ENCODE measurements at regions not wholly inside any gene's neighbourhood (a gene's known extent, or its start where the extent isn't known, plus 50 kb on each side); places are given as distances from the start of the nearest gene placed in this dataset.

DNA sequence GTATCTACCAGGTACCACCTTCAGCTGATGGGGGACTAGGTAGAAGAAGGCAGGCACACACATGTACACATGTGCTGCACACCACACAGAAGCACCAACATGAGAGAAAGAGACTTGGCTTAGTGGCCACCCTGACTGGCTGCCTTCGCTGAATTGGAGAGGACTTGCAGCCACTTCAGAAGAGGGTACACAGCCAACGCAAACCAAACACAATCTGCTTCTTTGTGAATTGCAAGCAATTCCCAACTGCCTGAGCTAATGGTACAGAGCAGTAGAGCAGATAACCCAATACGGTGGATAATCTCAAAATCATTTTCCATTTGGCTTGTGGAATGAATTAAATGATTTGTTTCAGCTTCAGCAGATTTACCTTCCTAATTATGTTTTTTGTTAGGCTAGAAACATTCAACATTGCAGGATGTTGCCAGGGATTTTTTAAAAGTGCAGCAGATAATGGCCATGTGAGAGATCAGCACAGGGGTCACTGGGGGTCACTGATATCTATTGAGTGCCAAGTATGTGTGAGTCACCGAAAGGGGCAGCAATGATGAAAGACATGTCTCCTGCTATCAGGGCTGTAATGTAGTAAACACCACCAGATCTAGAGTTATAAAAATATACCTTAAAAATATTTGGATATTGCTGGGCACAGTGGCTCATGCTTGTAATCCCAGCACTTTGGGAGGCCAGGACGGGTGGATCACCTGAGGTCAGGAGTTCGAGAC lies 652.6 kb downstream of the BCL11A start:
- DNase-seq (ENCODE audit: low spot score): no peak
- no peaks in the 10 kb centered on the region for H3K27me3 Mint-ChIP-seq
- H3K27ac Mint-ChIP-seq: no peak overlapping the region
- H3K4me3 Mint-ChIP-seq: no peak overlapping the region
- no peaks in the 10 kb centered on the region for H3K36me3 Mint-ChIP-seq
- peaks cover under 1% of the 10 kb centered on the region for H3K9me3 Mint-ChIP-seq
- no peaks in the 10 kb centered on the region for H3K4me1 Mint-ChIP-seq (ENCODE audit: low read depth in 2 of 2)
- no peak for ATAC-seq

DNA sequence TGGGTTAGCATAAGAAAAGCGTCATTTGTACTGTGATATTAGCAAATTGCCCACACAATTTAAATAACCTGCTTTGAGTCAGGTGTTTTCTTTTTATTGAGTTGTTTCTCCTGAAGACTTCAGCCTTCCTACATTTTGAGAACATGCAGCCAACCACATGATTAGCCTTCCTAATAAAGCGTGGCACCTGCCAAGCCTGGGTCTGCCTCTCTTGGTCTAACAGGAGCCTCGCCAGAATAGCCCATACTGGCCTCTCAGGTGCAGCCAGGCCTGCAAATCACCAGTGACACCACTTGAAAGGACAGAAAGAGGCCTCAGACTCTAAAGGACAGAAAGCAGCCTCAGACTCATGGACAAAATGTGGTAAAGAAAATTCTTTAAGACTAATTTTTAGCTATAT lies 653.8 kb downstream of the BCL11A start:
- DNase-seq (ENCODE audit: low spot score) (no peak), ATAC-seq (no peak)
- no peaks in the 10 kb centered on the region for H3K36me3 Mint-ChIP-seq
- H3K4me3 Mint-ChIP-seq: no peak overlapping the region
- H3K4me1 Mint-ChIP-seq (ENCODE audit: low read depth in 2 of 2): no peaks in the 10 kb centered on the region
- H3K9me3 Mint-ChIP-seq: peaks cover 4% of the 10 kb centered on the region
- H3K27ac Mint-ChIP-seq: no peak overlapping the region
- H3K27me3 Mint-ChIP-seq: no peaks in the 10 kb centered on the region

DNA sequence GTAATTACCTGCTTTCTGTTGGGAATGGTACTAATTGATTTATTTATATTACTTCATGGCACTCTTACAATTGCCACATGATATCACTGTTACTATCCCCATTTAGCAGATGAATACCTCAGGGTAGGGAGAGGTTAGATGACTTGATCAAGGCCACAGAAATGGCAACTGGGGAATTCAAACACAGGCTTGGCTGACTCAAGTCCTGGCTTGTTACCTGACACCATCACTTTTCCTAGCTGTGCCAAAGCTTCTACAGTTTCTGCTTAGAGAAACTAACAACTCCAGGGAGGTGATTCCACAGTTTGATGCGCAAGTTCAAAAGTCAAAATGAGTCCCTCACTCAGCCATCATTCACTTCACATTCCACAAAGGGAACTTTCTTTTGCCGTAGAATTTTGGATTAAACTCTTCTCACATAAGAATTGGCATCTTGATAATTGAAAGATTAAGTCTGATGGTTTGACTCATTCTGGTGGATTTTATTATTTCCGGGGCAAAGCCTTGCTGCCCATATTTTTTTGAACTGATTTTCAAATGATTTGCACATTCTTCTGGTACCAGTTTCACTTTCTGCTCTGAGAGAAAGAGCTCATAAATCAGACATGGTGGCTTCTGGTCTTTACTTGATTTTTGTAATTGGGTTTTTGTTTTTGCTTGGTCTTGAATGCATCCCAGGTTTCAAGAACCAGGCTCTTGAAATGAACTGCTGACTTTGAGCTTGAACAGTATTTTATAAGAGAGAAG lies 656.8 kb downstream of the BCL11A start:
- no peak overlapping the region for H3K27ac Mint-ChIP-seq

DNA sequence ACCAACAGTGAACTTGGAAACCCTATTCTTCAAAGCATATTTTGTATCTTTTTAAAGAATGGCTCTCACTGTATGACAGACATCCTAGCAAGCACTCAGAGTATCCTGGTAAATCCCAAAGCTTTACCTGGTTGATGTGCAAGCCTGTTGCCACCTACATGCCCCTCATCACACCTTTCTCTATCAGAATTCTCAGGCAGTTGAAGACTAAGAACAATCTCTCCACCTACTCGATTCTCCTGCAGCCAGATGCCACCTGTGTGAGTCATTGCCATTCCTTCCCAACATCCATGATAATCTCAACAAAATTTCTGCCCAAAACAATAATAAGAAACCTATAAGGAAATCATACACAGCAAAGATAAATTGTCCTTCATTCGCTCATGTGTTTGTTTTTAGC lies 659.8 kb downstream of the BCL11A start:
- Mint-ChIP-seq H3K4me1 (ENCODE audit: low read depth in 2 of 2) (no peaks in the 10 kb centered on the region), H3K27me3 (peaks cover 0 to 5% of the 10 kb centered on the region in 2 donors), H3K27ac (no peak overlapping the region), H3K36me3 (no peaks in the 10 kb centered on the region), H3K4me3 (no peak overlapping the region), H3K9me3 (peaks cover 8% of the 10 kb centered on the region)
- ATAC-seq: no peak
- DNase-seq (ENCODE audit: low spot score): no peak

More for the DNA sequence above, 656.8 kb downstream of the BCL11A start:
- no peak for DNase-seq (ENCODE audit: low spot score)
- no peaks in the 10 kb centered on the region for H3K36me3 Mint-ChIP-seq
- H3K27me3 Mint-ChIP-seq: no peaks in the 10 kb centered on the region
- ATAC-seq: no peak
- peaks cover 4% of the 10 kb centered on the region for H3K9me3 Mint-ChIP-seq
- no peak overlapping the region for H3K4me3 Mint-ChIP-seq
- H3K4me1 Mint-ChIP-seq (ENCODE audit: low read depth in 2 of 2): no peaks in the 10 kb centered on the region

DNA sequence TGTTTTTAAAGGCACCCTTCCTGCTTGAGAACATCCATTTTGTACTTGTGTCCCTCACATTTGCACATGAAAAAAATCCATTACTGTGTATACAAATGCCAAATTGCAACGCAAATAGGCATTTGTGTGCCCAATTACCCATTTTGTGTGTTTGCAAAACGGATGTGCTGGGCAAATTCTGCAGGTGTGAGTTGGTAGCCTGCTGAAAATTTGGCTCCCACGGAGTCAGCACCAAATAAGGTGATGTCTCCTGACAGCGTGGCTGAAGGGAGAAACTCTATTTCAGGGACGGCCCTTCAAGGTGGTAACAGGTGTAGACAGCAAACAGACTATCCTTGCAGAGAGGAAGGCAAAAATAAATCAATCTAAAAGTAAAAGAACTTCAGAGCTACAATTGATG lies 661.1 kb downstream of the BCL11A start:
- peaks cover 8% of the 10 kb centered on the region for H3K9me3 Mint-ChIP-seq
- H3K36me3 Mint-ChIP-seq: no peaks in the 10 kb centered on the region
- no peak overlapping the region for H3K4me3 Mint-ChIP-seq
- H3K4me1 Mint-ChIP-seq (ENCODE audit: low read depth in 2 of 2): peaks cover 0 to 3% of the 10 kb centered on the region in 2 donors
- ATAC-seq: no peak
- DNase-seq (ENCODE audit: low spot score): no peak
- no peak overlapping the region for H3K27ac Mint-ChIP-seq
- H3K27me3 Mint-ChIP-seq: peaks cover 0 to 5% of the 10 kb centered on the region in 2 donors

DNA sequence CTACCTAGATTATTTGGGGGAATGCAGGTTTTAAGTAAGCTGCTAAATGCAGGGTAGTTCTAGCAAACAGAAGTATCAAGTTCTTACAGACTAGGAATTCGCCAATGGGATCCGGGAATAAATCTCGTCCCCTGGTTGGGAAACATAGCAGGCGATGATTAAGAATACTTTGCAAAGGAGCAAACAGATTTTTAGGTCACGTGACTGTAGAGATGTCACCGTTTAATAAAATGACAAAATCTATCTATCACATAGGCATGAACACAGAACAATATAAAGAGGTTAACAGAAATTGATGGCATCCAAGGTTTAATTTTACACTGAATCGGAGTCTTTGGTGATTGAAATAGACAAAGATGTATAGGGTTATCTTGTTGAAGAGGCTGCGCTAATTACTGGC lies 664.1 kb downstream of the BCL11A start:
- peaks cover 0 to 3% of the 10 kb centered on the region in 2 donors for H3K4me1 Mint-ChIP-seq (ENCODE audit: low read depth in 2 of 2)
- ATAC-seq: no peak
- peaks cover 4% of the 10 kb centered on the region for H3K9me3 Mint-ChIP-seq
- H3K36me3 Mint-ChIP-seq: no peaks in the 10 kb centered on the region
- peaks cover 0 to 7% of the 10 kb centered on the region in 2 donors for H3K27me3 Mint-ChIP-seq
- H3K4me3 Mint-ChIP-seq: no peak overlapping the region
- H3K27ac Mint-ChIP-seq: no peak overlapping the region
- DNase-seq (ENCODE audit: low spot score): no peak

DNA sequence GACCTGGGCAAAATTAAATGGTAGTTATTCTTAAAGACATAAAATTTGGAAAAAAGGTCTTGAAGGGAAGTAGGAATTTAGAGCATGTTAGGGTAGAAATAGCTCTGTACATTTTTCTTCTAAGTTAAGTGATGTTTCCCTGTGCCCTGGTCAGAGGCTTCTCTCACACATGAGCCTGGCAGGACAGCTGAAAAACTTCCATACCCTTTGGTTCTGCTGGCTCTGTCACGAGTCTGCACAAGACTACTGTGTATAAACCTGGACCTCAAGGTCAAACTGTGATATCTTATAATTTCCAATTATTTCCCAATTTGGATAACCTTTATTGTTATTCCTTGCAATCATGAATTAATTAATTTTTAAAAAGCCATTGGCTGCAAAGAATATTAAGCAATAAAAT lies 664.7 kb downstream of the BCL11A start:
- Mint-ChIP-seq H3K4me1 (ENCODE audit: low read depth in 2 of 2) (peaks cover 0 to 3% of the 10 kb centered on the region in 2 donors), H3K9me3 (peaks cover 4% of the 10 kb centered on the region), H3K4me3 (no peak overlapping the region), H3K27me3 (peaks cover 0 to 7% of the 10 kb centered on the region in 2 donors), H3K36me3 (no peaks in the 10 kb centered on the region), H3K27ac (no peak overlapping the region)
- ATAC-seq (no peak), DNase-seq (ENCODE audit: low spot score) (no peak)

DNA sequence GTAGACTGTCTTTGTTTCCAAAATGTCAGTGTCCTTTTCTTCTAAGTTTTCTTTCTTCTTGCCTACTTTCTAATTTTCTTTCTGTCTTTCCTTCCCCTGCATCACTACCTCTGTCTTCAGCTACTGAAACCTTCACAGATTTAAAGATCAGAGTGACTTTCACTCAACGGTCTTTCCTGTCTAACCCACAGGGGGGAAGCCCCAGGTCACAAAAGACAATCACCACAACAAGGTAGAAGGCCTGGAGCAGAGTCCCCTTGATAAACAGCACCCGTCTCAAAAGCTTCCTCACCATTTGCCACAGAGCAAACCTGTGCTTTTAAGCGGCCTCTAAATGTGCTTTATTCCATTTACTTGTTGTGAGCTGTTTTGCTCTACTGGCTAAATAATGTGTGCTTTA lies 665.4 kb downstream of the BCL11A start:
- peaks cover 0 to 3% of the 10 kb centered on the region in 2 donors for H3K4me1 Mint-ChIP-seq (ENCODE audit: low read depth in 2 of 2)
- H3K36me3 Mint-ChIP-seq: no peaks in the 10 kb centered on the region
- no peak for ATAC-seq
- peaks cover 0 to 7% of the 10 kb centered on the region in 2 donors for H3K27me3 Mint-ChIP-seq
- no peak overlapping the region for H3K27ac Mint-ChIP-seq
- DNase-seq (ENCODE audit: low spot score): no peak
- no peak overlapping the region for H3K4me3 Mint-ChIP-seq
- peaks cover 4% of the 10 kb centered on the region for H3K9me3 Mint-ChIP-seq

DNA sequence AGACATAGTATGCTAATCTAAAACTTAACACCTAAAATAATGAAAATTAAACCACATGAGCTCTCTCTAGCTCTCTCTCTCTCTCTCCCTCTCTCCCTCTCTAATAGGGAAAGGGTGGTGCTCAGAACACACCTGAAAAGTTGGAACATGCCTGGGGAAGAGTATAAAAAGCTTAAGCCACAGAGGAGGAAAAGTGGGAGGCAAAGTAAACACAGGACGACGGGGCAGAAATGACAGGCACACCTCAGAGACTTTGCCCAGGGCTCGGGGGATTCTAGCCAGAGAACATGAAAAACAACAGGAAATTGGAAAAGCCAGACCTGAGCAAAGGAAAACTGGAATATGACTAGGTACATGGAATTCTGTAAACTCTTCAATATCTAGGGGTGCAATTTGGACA lies 666.1 kb downstream of the BCL11A start:
- Mint-ChIP-seq H3K4me1 (ENCODE audit: low read depth in 2 of 2) (peaks cover 0 to 3% of the 10 kb centered on the region in 2 donors), H3K27ac (no peak overlapping the region), H3K36me3 (no peaks in the 10 kb centered on the region), H3K4me3 (no peak overlapping the region), H3K9me3 (peaks cover 4% of the 10 kb centered on the region), H3K27me3 (peaks cover 0 to 7% of the 10 kb centered on the region in 2 donors)
- no peak for DNase-seq (ENCODE audit: low spot score)
- no peak for ATAC-seq

DNA sequence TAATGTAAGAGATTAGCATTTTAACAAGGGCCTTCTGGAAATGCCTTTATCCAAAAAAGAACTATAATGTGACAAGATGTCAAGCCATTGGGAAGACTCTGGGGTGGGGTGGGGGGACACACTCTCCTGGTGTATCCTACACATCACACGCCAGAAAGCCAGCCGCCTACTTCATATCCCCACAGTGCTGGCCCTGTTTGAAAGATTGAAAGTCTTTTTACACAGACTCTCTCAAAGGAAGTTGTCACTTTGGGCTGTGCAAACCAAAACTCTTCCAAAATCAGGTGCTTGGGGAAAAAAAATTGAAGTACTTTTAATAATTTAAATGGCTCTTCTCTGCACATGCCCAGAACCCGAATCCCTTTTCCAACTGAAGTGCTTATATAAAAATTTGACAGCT lies 666.7 kb downstream of the BCL11A start:
- H3K4me1 Mint-ChIP-seq (ENCODE audit: low read depth in 2 of 2): peaks cover 0 to 3% of the 10 kb centered on the region in 2 donors
- no peak overlapping the region for H3K27ac Mint-ChIP-seq
- peaks cover 0 to 7% of the 10 kb centered on the region in 2 donors for H3K27me3 Mint-ChIP-seq
- ATAC-seq (no peak), DNase-seq (ENCODE audit: low spot score) (no peak)
- H3K4me3 Mint-ChIP-seq: no peak overlapping the region
- peaks cover 4% of the 10 kb centered on the region for H3K9me3 Mint-ChIP-seq
- no peaks in the 10 kb centered on the region for H3K36me3 Mint-ChIP-seq

DNA sequence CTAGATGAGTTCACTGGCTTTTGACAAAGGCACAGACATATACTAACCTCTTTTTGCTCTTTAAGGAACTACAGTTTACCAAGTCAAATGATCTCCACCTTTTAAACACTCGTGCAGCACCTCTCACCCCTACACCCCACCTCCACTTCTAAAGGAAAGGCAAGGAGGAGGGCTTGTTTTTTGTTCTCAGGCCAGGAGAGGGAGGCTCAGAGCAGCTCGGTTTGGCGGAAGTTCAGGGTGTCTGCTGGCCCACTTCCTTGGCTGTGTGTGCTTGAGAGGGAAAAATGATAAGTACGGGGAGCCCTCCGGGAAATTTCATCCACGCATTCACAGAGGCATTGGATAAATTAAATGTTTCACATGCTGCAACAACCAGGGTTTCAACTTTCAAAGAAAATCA lies 667.9 kb downstream of the BCL11A start:
- Mint-ChIP-seq H3K27me3 (peaks cover 0 to 2% of the 10 kb centered on the region in 2 donors), H3K4me1 (ENCODE audit: low read depth in 2 of 2) (peaks cover 0 to 3% of the 10 kb centered on the region in 2 donors), H3K4me3 (no peak overlapping the region), H3K36me3 (no peaks in the 10 kb centered on the region), H3K27ac (no peak overlapping the region), H3K9me3 (no peaks in the 10 kb centered on the region)
- DNase-seq (ENCODE audit: low spot score) (no peak), ATAC-seq (no peak)

DNA sequence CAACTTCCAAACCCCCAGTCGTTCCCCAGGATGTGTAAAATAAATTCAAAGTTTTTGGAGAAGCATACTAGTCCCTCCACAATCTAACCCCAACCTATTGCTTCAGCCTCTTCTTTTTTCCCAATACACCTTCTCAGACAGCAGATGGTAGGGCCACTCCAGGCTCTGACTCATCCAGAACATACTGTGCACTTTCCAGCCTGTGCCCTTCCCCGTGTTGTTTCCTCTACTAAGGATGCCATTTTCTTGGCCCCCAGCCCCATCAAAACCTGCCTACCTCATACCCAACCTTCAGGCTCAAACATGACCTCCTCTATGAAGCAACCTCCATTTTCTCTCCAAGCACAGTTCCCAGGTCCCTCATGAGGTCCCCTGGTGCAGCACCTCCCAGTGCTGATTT lies 669.3 kb downstream of the BCL11A start:
- H3K9me3 Mint-ChIP-seq: no peaks in the 10 kb centered on the region
- no peak overlapping the region for H3K4me3 Mint-ChIP-seq
- ATAC-seq (no peak), DNase-seq (ENCODE audit: low spot score) (no peak)
- H3K27me3 Mint-ChIP-seq: peaks cover 2 to 7% of the 10 kb centered on the region in 2 donors
- no peaks in the 10 kb centered on the region for H3K36me3 Mint-ChIP-seq
- H3K4me1 Mint-ChIP-seq (ENCODE audit: low read depth in 2 of 2): peaks cover 0 to 3% of the 10 kb centered on the region in 2 donors
- no peak overlapping the region for H3K27ac Mint-ChIP-seq

DNA sequence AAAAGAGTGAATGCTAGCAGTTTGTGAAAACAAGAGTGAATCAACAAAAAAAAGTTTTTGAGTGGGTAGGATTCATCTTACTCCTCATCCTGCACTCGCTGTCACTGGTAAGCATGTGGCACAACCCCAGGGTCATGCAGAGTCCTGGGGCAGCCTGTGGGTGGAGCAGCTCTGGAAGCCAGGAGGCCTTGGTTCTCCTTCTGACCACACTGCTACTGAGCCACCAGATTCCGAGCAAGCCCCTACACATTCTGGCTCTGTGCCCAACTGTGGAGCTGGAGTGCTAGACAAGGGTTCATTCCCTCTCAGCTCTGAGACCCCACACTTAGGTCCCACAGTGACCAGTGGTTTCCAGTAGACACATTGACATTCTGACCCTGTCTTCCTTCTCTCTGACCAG lies 670.6 kb downstream of the BCL11A start:
- no peaks in the 10 kb centered on the region for H3K36me3 Mint-ChIP-seq
- ATAC-seq (peak in 1 of 2 donors; percentile 57), DNase-seq (ENCODE audit: low spot score) (no peak)
- H3K9me3 Mint-ChIP-seq: no peaks in the 10 kb centered on the region
- no peaks in the 10 kb centered on the region for H3K4me1 Mint-ChIP-seq (ENCODE audit: low read depth in 2 of 2)
- H3K4me3 Mint-ChIP-seq: no peak overlapping the region
- H3K27ac Mint-ChIP-seq: no peak overlapping the region
- H3K27me3 Mint-ChIP-seq: peaks cover 2 to 7% of the 10 kb centered on the region in 2 donors

DNA sequence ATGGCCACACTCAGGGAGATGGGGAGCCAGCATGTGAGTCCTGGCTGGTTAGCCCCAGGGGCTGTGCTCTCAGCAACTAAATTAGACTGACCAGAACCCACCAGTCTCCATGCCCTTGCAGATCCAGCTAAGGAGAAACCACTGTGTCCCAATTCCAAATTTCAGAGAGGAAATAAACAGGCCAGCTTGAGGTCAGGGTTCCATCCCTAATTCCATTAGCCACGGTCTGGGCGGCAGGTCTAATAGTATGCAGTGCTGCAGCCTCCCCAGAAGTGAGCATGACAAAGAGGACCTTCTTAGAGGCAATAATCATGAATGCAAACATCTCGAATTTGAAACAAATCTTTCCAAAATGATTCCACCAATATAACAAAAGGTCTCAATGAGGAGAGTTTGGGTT lies 671.2 kb downstream of the BCL11A start:
- Mint-ChIP-seq H3K27me3 (peaks cover under 1 to 7% of the 10 kb centered on the region in 2 donors), H3K27ac (no peak overlapping the region), H3K36me3 (no peaks in the 10 kb centered on the region), H3K4me1 (ENCODE audit: low read depth in 2 of 2) (no peaks in the 10 kb centered on the region), H3K4me3 (no peak overlapping the region), H3K9me3 (no peaks in the 10 kb centered on the region)
- DNase-seq (ENCODE audit: low spot score) (no peak), ATAC-seq (no peak)

Data from natural killer cell treated with Interleukin-12 subunit alpha and Interleukin-12 subunit beta and Interleukin-15 and Interleukin-18, amount 100 ng/mL, for 72 hours (primary cell).